Nucleus accumbens (tissue), 56 donors: ENCODE measurements at regions not wholly inside any gene's neighbourhood (a gene's known extent, or its start where the extent isn't known, plus 50 kb on each side); places are given as distances from the start of the nearest gene placed in this dataset.
"Not testable (repeated sequence)": the region's sequence is repeated elsewhere in the genome, so short reads cannot be mapped to it uniquely, and the experiment has no call there.

Experiments used
- DNase-seq, 56 donors: peaks; one replicate each; lab custom pipeline; 2025; lab: John Stamatoyannopoulos, UW

- DNase-seq = no peak
These were observed 971.1 kb upstream of the COX7C start for GRCh38 chr5:85646641-85647040.

GRCh38 chr5:85647349-85648127 is 970.2 kb upstream of the COX7C start:
- DNase-seq = no peak

GRCh38 chr5:85648495-85648894 is 969.2 kb upstream of the COX7C start:
- DNase-seq = no peak

GRCh38 chr5:85651731-85652130 is 966.0 kb upstream of the COX7C start:
- no peak for DNase-seq

GRCh38 chr5:85654144-85654543 is 963.6 kb upstream of the COX7C start:
- not testable (repeated sequence) for DNase-seq

- no peak for DNase-seq
These were observed 961.7 kb upstream of the COX7C start for GRCh38 chr5:85656050-85656449.

GRCh38 chr5:85657328-85657727 is 960.4 kb upstream of the COX7C start:
- DNase-seq = not testable (repeated sequence)

- DNase-seq = not testable (repeated sequence)
These were observed 954.6 kb upstream of the COX7C start for GRCh38 chr5:85662969-85663707.

- DNase-seq = no peak
These were observed 954.1 kb upstream of the COX7C start for GRCh38 chr5:85663708-85664031.

GRCh38 chr5:85670417-85670816 is 947.3 kb upstream of the COX7C start:
- no peak for DNase-seq

- no peak for DNase-seq
These were observed 946.3 kb upstream of the COX7C start for GRCh38 chr5:85671223-85671970.

- DNase-seq = no peak
These were observed 935.9 kb upstream of the COX7C start for GRCh38 chr5:85681871-85682270.

- no peak for DNase-seq
These were observed 933.4 kb upstream of the COX7C start for GRCh38 chr5:85684351-85684750.

- no peak for DNase-seq
These were observed 914.4 kb upstream of the COX7C start for GRCh38 chr5:85703296-85703695.

GRCh38 chr5:85709728-85710127 is 908.0 kb upstream of the COX7C start:
- no peak for DNase-seq

GRCh38 chr5:85716344-85717202 is 901.2 kb upstream of the COX7C start:
- no peak for DNase-seq

- no peak for DNase-seq
These were observed 900.6 kb upstream of the COX7C start for GRCh38 chr5:85717203-85717563.

- no peak for DNase-seq
These were observed 885.6 kb upstream of the COX7C start for GRCh38 chr5:85732185-85732584.

GRCh38 chr5:85741972-85742371 is 875.8 kb upstream of the COX7C start:
- DNase-seq = no peak

- DNase-seq = no peak
These were observed 857.2 kb upstream of the COX7C start for GRCh38 chr5:85760519-85760918.

- no peak for DNase-seq
These were observed 848.4 kb upstream of the COX7C start for GRCh38 chr5:85769347-85769746.
